Bronchial epithelial cell (primary cell): ENCODE measurements at regions not wholly inside any gene's neighbourhood (a gene's known extent, or its start where the extent isn't known, plus 50 kb on each side); places are given as distances from the start of the nearest gene placed in this dataset.

Source experiments
- DNase-seq: peaks from one replicate; pipeline ENCODE4 v3.0.0-alpha.2; 2010; ENCODE audit warnings: low read depth
- FAIRE-seq: peaks from 2 replicates; lab custom pipeline; 2011; peaks lifted over from hg19 to GRCh38; lab: Jason Lieb, UNC
- H3K27me3 ChIP-seq: 2 replicates; pipeline ENCODE4 v1.5.1; 2011; ENCODE audit warnings: low read length; ENCODE audit not compliant: control insufficient read depth, insufficient read depth
- H3K36me3 ChIP-seq: 2 replicates; pipeline ENCODE4 v1.5.1; 2011; ENCODE audit warnings: low read length; ENCODE audit not compliant: control insufficient read depth, insufficient read depth
- H3K4me3 ChIP-seq: 2 replicates; pipeline ENCODE4 v1.5.1; 2011; ENCODE audit warnings: mild to moderate bottlenecking, low read depth, low read length, control low read depth
- TF ChIP-seq, protein P1 (sequence below): IDR thresholded peaks from 2 replicates; pipeline ENCODE4 v1.5.1; 2011; ENCODE audit warnings: mild to moderate bottlenecking, moderate library complexity, low read length, control low read depth, inconsistent platforms; ENCODE audit not compliant: insufficient read depth, severe bottlenecking

DNA sequence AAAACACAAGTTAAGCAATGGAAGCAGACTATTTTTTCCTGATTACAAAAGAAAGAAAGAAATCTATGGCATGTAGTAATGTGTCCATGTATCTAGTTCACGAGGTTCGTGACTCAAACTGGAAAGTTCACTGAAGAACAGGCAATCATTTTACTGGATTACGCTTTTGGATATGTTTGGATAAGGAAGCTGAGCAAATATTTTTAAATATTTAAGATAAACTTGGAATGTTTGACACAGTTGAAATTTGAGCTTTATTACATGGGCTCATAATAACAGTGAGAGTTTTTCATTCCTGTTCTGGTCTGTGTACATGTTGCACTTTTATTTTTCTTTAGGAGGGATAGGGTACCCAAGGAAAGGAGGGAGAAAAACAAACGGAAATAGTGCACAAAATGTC, 244.2 kb upstream of the GK2 start:
- peak; percentile 78 for DNase-seq
- TF ChIP-seq, protein P1, sequence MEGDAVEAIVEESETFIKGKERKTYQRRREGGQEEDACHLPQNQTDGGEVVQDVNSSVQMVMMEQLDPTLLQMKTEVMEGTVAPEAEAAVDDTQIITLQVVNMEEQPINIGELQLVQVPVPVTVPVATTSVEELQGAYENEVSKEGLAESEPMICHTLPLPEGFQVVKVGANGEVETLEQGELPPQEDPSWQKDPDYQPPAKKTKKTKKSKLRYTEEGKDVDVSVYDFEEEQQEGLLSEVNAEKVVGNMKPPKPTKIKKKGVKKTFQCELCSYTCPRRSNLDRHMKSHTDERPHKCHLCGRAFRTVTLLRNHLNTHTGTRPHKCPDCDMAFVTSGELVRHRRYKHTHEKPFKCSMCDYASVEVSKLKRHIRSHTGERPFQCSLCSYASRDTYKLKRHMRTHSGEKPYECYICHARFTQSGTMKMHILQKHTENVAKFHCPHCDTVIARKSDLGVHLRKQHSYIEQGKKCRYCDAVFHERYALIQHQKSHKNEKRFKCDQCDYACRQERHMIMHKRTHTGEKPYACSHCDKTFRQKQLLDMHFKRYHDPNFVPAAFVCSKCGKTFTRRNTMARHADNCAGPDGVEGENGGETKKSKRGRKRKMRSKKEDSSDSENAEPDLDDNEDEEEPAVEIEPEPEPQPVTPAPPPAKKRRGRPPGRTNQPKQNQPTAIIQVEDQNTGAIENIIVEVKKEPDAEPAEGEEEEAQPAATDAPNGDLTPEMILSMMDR: no peak
- no peak for FAIRE-seq
- Histone ChIP-seq H3K36me3 (no peaks in the 10 kb centered on the region), H3K4me3 (no peak overlapping the region), H3K27me3 (no peaks in the 10 kb centered on the region)

DNA sequence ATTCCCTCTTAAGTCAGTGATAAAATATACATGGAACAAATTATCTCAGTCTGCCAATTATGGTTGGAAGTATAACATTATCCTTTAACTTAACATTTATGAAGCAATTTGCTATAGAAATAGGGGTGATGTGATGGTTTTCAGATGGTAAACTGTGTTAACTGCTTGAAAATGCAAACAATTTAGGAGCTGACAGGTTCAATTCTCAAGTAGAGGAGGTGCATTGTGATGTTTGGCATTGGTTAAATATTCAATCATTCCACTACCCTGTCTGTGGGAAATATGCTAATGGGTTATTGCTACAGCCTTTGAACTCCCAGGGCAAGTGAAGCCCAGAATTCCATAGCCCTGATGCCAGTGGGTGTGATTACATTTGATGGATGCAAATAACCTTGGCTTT, 243.4 kb upstream of the GK2 start:
- H3K36me3 ChIP-seq: no peaks in the 10 kb centered on the region
- H3K4me3 ChIP-seq: no peak overlapping the region
- H3K27me3 ChIP-seq: no peaks in the 10 kb centered on the region
- FAIRE-seq (no peak), DNase-seq (peak; percentile 46)
- TF ChIP-seq, protein P1: no peak

DNA sequence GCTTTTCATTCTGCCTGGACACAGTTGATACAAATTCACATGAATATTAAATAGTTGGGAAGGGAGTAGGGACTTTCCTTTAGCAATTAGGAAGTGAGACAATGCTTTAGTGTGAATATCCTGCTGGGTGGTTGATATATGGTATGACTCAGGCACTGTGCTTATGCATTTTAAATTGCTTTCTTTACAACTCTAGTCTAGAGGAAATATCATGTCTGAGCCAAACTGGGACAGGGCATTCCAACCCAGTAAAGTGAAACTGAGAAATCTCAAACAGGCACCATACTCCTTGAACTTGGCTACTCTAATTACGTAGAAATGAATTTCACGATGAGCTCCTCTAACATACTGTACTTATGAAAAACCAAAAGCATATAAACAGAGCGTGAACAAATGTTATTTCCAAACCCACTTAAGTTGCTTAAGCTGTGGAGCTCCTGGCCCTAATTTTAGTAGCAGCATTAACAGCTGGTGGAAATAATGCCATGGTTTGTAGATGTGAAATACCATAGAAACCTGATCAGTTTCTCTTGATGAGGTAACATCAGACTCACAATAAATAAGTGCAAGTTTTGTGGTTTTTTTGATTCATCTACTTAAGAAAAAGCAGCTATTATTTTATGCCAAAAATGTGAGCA, 242.9 kb upstream of the GK2 start:
- Histone ChIP-seq H3K36me3 (no peaks in the 10 kb centered on the region), H3K27me3 (no peaks in the 10 kb centered on the region), H3K4me3 (no peak overlapping the region)
- no peak for FAIRE-seq
- DNase-seq: peak; percentile 94
- TF ChIP-seq, protein P1: no peak

DNA sequence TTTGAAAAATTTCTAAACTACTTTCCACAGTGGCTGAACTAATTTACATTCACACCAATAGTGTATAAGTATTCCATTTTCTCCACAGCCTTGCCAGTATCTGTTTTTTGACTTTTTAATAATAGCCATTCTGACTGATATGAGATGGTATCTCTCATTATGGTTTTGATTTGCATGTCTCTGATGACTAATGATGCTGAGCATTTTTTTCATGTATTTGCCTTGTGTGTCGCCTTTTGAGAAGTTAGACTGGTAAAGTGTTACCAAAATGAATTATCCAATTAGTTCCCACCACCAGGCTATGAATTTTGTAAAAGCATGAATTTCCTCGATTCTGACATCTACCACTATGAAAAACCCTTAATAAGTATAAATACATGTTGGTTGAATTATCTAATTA, 242.2 kb upstream of the GK2 start:
- TF ChIP-seq, protein P1: no peak
- Histone ChIP-seq H3K36me3 (no peaks in the 10 kb centered on the region), H3K4me3 (no peak overlapping the region), H3K27me3 (no peaks in the 10 kb centered on the region)
- peak; percentile 73 for DNase-seq
- FAIRE-seq: no peak

DNA sequence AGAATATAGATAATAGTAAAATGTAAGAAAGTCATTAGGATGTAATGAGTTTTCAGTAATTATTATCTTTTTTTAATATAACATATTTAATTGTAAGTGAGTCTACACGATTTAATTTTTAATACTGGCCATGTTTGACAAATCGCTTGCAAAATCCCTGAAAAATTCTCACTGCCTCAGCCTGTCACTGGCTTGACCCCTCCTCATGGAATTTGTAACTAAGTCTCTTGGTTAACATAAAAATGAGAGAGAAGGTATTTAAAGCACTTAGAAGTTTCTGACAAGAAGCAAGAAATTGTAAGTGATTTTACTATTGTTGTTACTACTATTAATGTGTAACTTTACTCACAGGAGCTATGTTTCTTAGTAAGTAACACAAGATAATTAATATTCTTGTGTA, 237.9 kb upstream of the GK2 start:
- H3K4me3 ChIP-seq: no peak overlapping the region
- TF ChIP-seq, protein P1: no peak
- no peaks in the 10 kb centered on the region for H3K27me3 ChIP-seq
- no peaks in the 10 kb centered on the region for H3K36me3 ChIP-seq
- no peak for FAIRE-seq
- DNase-seq: no peak

DNA sequence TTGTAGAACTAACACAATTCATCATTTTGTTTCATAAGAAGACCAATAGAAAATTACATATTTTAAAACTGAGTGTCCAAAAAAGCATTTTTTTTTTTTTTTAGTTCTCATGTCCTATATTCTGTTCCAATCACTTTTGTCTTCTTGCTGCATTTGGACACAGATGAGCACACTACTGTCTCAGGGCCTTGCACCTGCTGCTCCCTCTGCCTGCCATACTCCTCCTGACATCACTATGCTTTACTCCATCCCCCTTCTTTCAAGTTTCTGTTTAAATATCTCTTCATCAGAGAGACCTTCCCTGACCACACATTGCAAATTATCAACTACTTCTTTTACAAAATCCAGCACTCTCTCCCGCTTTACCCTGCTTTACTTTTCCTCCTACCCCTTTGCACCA, 230.7 kb upstream of the GK2 start:
- TF ChIP-seq, protein P1: no peak
- no peaks in the 10 kb centered on the region for H3K36me3 ChIP-seq
- no peak for DNase-seq
- no peaks in the 10 kb centered on the region for H3K27me3 ChIP-seq
- no peak overlapping the region for H3K4me3 ChIP-seq
- FAIRE-seq: no peak
